Activated CD8-positive, alpha-beta T cell treated with anti-CD3 and anti-CD28 coated beads for 36 hours (primary cell): ENCODE measurements at regions not wholly inside any gene's neighbourhood (a gene's known extent, or its start where the extent isn't known, plus 50 kb on each side); places are given as distances from the start of the nearest gene placed in this dataset.

Experiments used
- ATAC-seq: fragments of 200-7000 bp; cut with Tn5 transposase; one replicate; pipeline ENCODE4 v1.10.0; 2021; ENCODE audit warnings: mild to moderate bottlenecking, moderate library complexity
- CTCF ChIA-PET: fragments of 350-600 bp; sonication (Branson Sonifier 250); formaldehyde crosslinking; loops from one replicate; lab custom pipeline; 2021; ENCODE audit warnings: antibody characterized with exemption; lab: Charles Lee
- POLR2A ChIA-PET: fragments of 350-600 bp; sonication (Branson Sonifier 250); formaldehyde crosslinking; loops from one replicate; lab custom pipeline; 2021; ENCODE audit warnings: antibody characterized with exemption; lab: Charles Lee
- DNase-seq: peaks from one replicate; pipeline ENCODE4 v3.0.0-alpha.2; 2020
- H3K27ac Mint-ChIP-seq: one replicate; pipeline ENCODE4 v1.8.0; 2021; ENCODE audit warnings: mild to moderate bottlenecking, mixed read lengths
- H3K27me3 Mint-ChIP-seq: one replicate; pipeline ENCODE4 v1.8.0; 2021; ENCODE audit warnings: mixed read lengths
- H3K36me3 Mint-ChIP-seq: one replicate; pipeline ENCODE4 v1.8.0; 2021; ENCODE audit warnings: low read depth, mixed read lengths
- H3K4me1 Mint-ChIP-seq: one replicate; pipeline ENCODE4 v1.8.0; 2021; ENCODE audit warnings: low read depth, mixed read lengths
- H3K4me3 Mint-ChIP-seq: one replicate; pipeline ENCODE4 v1.8.0; 2021; ENCODE audit warnings: mild to moderate bottlenecking, moderate library complexity, mixed read lengths
- H3K9me3 Mint-ChIP-seq: one replicate; pipeline ENCODE4 v1.8.0; 2021; ENCODE audit warnings: mixed read lengths
- CTCF ChIP-seq: fragments of 200-600 bp; IDR thresholded peaks from one replicate; pipeline ENCODE4 v1.8.0; 2022; ENCODE audit warnings: antibody characterized with exemption, mild to moderate bottlenecking
- intact Hi-C: fragments of 100-400 bp; cut with micrococcal nuclease; formaldehyde crosslinking; loops from one replicate; pipeline ENCODE4 v1.10.0; 2022

- no peaks in the 10 kb centered on the region for H3K36me3 Mint-ChIP-seq
- no peak for TF ChIP-seq CTCF
- no peak overlapping the region for H3K4me3 Mint-ChIP-seq
- H3K27ac Mint-ChIP-seq: no peak overlapping the region
- H3K4me1 Mint-ChIP-seq: no peaks in the 10 kb centered on the region
- ChIA-PET CTCF (no interaction called here), POLR2A (no interaction called here)
- DNase-seq (no peak), ATAC-seq (no peak)
- H3K27me3 Mint-ChIP-seq: no peaks in the 10 kb centered on the region
- H3K9me3 Mint-ChIP-seq: peaks cover 4% of the 10 kb centered on the region
- intact Hi-C loops: no loop called here
Observed at GRCh38 chr4:111466811-111467604, 678.2 kb upstream of the FAM241A start.

- POLR2A ChIA-PET: no interaction called here
- Mint-ChIP-seq H3K9me3 (no peaks in the 10 kb centered on the region), H3K27me3 (no peaks in the 10 kb centered on the region), H3K36me3 (no peaks in the 10 kb centered on the region), H3K27ac (no peak overlapping the region), H3K4me1 (no peaks in the 10 kb centered on the region), H3K4me3 (no peak overlapping the region)
- DNase-seq: no peak
- intact Hi-C loops: no loop called here
- TF ChIP-seq CTCF: no peak
- no peak for ATAC-seq
- CTCF ChIA-PET: no interaction called here
Observed at GRCh38 chr4:111475001-111475400, 670.3 kb upstream of the FAM241A start.

- intact Hi-C loops: no loop called here
- CTCF ChIA-PET: no interaction called here
- ATAC-seq (no peak), DNase-seq (no peak)
- Mint-ChIP-seq H3K4me3 (no peak overlapping the region), H3K4me1 (no peaks in the 10 kb centered on the region), H3K36me3 (no peaks in the 10 kb centered on the region), H3K9me3 (no peaks in the 10 kb centered on the region), H3K27ac (no peak overlapping the region), H3K27me3 (no peaks in the 10 kb centered on the region)
- TF ChIP-seq CTCF: no peak
- POLR2A ChIA-PET: no interaction called here
Observed at GRCh38 chr4:111475666-111476065, 669.6 kb upstream of the FAM241A start.

GRCh38 chr4:111480510-111480909, 664.7 kb upstream of the FAM241A start:
- H3K9me3 Mint-ChIP-seq: peaks cover 4% of the 10 kb centered on the region
- intact Hi-C loops: no loop called here
- H3K27me3 Mint-ChIP-seq: no peaks in the 10 kb centered on the region
- DNase-seq (no peak), ATAC-seq (no peak)
- H3K36me3 Mint-ChIP-seq: no peaks in the 10 kb centered on the region
- no peaks in the 10 kb centered on the region for H3K4me1 Mint-ChIP-seq
- no peak for TF ChIP-seq CTCF
- H3K27ac Mint-ChIP-seq: no peak overlapping the region
- ChIA-PET CTCF (no interaction called here), POLR2A (no interaction called here)
- H3K4me3 Mint-ChIP-seq: no peak overlapping the region

GRCh38 chr4:111483375-111484169, 661.7 kb upstream of the FAM241A start:
- Mint-ChIP-seq H3K4me1 (no peaks in the 10 kb centered on the region), H3K36me3 (no peaks in the 10 kb centered on the region), H3K4me3 (no peak overlapping the region), H3K9me3 (peaks cover 8% of the 10 kb centered on the region), H3K27me3 (no peaks in the 10 kb centered on the region), H3K27ac (no peak overlapping the region)
- ChIA-PET POLR2A (no interaction called here), CTCF (no interaction called here)
- DNase-seq: no peak
- TF ChIP-seq CTCF: no peak
- intact Hi-C loops: no loop called here
- ATAC-seq: no peak
